Skin epidermis (tissue), 12 donors: ENCODE measurements at regions not wholly inside any gene's neighbourhood (a gene's known extent, or its start where the extent isn't known, plus 50 kb on each side); places are given as distances from the start of the nearest gene placed in this dataset.
"Not testable (repeated sequence)": the region's sequence is repeated elsewhere in the genome, so short reads cannot be mapped to it uniquely, and the experiment has no call there.

Experiments used
- H3K27ac ChIP-seq, 21 experiments: fragments of 200-600 bp; sonication (generic) in 11 of 21; one replicate each; pipeline ENCODE4 v1.5.0; 2020; ENCODE audit warnings: mild to moderate bottlenecking in 3 of 21, inconsistent platforms in 2 of 21, moderate library complexity in 2 of 21
- H3K4me3 ChIP-seq, 7 experiments: fragments of 200-600 bp; sonication (generic) in 2 of 7; one replicate each; pipeline ENCODE4 v1.5.0; 2020; ENCODE audit warnings: inconsistent platforms in 2 of 7, mild to moderate bottlenecking in 2 of 7, moderate library complexity in 1 of 7

DNA sequence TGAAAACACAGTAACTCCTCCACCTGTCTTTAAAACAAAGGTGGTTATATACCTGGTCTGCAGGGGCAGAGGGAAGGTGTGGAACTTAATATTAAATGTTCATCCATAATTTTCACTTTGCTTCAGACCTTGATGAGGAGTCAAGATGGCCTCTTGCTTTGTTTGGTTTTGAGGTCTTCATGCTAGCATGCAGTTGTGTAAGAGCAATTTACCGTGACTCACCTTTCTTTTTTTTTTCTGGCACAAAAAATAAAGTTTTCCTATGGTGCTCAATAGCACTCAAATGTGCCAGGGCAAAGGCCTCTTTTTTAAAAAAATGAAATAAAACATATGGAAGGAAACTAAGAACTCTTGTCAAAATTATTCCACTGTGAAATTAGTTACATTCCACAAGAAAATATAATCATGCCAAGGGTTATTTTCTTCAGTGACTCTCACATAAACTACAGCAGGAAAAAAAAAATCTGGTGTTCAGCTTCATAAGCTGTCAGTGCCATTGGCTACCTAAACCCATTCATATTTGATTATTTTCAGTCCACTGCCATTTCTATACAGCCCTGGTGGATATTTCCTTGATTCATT, 128.2 kb downstream of the SLC7A11 start:
- Histone ChIP-seq H3K27ac (no peak overlapping the region), H3K4me3 (no peak overlapping the region)

DNA sequence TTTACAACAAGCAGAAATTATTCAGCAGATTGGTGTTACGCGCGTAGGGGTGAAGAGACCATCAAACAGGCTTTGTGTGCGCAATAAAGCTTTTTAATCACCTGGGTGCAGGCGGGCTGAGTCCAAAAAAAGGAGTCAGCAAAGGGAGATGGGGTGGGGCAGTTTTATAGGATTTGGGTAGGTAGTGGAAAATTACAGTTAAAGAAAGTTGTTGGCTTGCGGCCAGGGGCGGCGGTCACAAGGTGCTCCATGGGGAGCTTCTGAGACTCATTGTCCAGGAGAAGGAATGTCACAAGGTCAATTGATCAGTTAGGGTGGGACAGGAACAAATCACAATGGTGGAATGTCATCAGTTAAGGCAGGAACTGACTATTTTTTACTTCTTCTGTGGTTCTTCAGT, 129.3 kb downstream of the SLC7A11 start:
- not testable (repeated sequence) for H3K4me3 ChIP-seq, H3K27ac ChIP-seq

DNA sequence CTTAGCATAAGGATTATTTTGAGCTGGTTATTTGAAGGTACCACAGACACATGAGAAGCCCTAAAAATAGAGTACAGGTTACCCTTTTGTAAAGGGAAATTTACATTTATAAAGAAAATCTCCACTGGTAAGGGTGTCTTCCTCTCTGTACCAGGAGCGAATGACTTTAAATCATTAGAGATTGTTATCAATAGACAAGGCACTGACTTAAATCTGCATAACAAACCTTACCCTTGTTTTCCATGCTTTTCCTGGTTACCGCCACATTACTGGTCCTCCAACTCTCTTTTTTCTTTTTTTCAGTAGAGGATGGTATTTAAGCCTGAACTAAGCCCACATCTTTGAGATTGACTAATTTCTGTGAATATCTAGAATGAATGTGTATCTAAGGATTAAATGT, 129.8 kb downstream of the SLC7A11 start:
- Histone ChIP-seq H3K27ac (peak overlapping the region in 1 of 21 experiments; percentile 13), H3K4me3 (no peak overlapping the region)

DNA sequence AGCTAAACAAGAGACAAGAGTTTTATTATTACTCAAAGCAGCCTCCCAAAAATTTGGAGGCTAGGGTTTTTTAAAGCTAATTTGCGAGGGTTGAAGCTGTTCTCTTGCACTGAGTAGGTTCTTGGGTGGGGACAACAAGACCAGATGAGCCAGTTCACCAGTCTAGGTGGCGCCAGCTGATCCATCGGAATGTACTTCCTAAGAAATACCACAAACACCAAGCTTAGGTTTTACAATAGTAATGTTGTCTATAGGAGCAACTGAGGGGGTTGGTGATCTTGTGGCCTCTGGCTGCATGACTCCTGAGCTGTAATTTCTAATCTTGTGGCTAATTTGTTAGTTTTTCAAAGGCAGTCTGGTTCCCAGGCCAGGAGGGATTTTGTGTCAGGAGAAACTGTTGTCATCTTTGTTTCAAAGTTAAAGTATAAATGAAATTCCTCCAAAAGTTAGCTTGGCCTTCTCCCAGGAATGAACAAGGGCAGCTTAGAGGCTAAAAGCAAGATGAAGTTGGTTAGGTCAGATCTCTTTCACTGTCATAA, 130.6 kb downstream of the SLC7A11 start:
- no peak overlapping the region for H3K4me3 ChIP-seq
- peak overlapping the region in 2 of 21 experiments; percentile 11 to 13 for H3K27ac ChIP-seq

DNA sequence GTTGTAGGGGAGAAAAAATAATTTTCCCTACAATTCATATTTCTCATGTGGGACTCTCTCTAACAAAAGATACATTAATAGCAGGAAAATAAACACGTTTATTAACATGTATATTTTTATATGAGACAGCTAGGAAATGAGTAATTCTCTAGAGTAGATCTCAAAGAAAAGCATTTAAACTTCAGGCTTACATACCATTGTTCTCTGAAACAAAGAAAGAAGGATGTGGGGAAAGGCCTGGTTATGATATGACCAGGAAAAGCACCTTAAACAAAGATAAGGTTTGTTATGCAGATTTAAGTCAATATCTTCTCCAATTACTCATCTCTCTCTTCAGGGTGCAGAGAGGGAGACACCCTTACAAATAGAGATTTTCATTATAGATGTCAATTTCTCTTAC, 131.3 kb downstream of the SLC7A11 start:
- Histone ChIP-seq H3K27ac (peak overlapping the region in 2 of 21 experiments; percentile 11 to 13), H3K4me3 (no peak overlapping the region)

DNA sequence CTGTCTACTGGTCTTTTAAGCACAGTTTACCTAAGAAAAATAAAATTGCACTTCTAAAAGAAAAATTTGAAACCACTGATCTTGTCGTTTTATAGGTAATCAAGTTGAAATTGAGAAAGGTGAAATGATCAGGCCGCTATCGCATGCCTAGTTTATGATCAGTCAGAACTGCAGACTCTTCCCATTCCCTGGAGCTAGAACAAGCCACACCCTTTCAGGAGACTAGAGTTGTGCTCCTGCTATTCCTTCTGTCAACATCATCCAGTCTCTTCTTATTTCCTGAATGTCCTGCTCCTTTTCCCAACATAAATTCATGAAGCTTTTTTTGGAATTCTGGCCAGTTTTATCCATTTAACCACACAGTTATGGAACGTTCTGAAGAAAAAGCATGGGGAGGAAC, 135.1 kb downstream of the SLC7A11 start:
- no peak overlapping the region for H3K27ac ChIP-seq

DNA sequence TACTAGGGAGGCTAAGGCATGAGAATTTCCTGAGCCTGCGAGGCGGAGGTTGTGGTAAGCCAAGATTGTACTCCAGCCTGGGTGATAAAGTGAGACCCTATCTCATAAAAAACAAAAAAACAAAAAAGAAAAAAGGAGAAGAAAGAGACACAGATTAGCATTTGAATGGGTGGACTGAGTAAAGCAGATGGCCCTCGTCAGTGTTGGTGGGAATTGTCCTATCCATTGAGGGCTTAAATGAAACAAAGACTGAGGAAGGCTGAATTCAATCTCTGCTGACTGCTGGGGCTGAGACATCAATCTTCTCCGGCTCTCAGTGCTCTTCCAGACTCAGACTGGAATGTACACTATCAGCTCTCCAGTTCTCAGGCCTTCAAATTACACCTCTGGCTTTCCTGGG, 136.8 kb downstream of the SLC7A11 start:
- Histone ChIP-seq H3K4me3 (no peak overlapping the region), H3K27ac (no peak overlapping the region)

More for the DNA sequence above, 135.1 kb downstream of the SLC7A11 start:
- H3K4me3 ChIP-seq: no peak overlapping the region

DNA sequence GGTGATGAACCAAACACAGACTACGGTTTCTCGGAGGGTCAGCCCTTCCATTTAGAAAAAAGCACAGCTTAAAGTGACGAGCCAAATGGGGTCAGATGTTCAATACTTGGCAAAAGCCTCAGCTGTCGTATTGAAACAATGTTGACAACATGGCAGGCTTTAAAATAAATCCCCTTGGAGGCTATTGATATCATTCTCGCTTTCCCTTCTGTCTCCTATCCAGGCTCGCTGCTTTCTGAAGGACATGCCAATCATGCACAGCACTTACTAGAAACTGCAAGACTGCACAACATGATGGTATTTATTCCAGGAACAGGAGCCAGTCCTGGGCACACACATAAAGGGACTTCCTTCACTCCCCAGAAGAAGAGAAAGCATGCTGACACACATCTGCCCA, 137.9 kb downstream of the SLC7A11 start:
- Histone ChIP-seq H3K27ac (peak overlapping the region in 1 of 21 experiments; percentile 31), H3K4me3 (no peak overlapping the region)

DNA sequence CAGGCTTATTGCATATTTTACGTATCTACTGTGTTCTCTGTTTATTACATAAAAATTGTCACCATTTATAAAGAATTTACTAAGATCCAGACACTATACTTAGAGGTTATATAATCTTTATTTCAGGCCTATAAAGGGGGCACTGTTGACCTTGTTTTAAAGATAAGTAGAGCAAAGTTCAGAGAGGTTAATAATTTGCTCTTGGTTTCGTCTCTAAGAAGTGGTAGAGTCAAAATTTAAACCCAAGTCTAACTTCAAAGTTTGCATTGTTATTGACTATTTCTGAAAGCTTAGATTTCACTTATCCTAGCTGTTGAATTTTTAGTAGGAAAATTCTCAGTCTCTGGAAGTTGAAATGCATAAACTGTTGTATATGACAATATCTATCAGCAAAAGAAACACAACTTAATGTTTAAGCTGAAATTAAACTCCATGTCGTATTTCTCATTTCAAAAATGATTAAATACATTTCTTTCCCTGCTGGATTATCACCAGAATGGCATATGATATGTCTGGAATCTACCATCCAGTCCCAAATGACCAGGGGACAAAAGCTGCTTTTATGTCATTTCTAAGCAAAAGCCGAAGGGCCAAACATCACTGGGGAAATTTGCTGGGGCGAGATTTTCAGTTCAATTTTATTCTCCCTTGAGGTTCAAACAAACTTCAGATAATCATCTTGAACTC, 138.4 kb downstream of the SLC7A11 start:
- Histone ChIP-seq H3K27ac (no peak overlapping the region), H3K4me3 (no peak overlapping the region)

DNA sequence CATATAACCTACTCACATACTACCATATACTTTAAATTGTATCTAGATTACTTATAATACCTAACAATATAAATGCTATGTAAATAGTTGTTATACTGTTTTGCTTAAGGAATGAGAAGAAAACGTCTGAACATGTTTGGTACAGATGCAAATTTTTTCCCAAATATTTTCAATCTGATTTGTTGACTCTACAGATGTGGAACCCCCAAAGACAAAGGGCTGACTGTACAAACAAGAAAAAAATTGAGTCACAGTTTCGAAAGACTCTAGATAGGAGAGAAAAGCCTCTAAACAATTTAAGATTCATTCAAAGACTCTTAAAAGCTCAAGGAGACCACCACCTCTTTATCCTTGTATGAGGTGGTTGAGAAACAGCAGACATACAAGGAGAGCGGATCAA, 142.8 kb downstream of the SLC7A11 start:
- Histone ChIP-seq H3K27ac (no peak overlapping the region), H3K4me3 (no peak overlapping the region)

DNA sequence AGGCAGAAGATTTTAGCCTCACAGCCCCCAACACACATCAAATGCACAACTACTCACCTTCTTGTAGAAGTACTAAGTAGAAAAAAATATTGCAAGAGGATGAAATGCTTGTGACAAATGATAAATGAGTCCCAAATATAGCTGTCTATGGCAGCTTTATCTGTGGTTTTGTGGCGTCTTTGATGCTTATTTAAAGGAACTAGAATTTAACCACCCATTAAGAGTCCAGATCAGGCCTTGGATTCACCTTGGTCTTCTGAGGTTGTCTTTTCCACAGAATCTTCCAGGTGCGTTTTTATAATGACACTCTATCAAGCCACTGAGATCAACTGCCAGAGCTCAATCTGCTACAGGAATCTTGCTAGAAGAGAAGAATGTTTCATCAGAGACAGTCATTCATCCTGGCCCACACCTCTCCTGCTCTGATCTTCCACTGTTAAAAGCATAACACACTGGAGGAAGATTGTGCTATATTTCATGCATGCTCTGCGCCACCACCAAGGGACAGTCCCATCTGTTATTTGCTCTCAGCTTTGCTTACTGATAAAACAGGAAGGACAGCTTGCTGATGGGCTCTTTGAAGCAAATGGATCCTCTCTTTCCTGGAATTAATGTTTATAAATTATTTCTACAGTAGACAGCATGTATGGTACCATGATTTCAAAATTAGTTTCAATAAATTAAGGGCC, 144.1 kb downstream of the SLC7A11 start:
- Histone ChIP-seq H3K27ac (no peak overlapping the region), H3K4me3 (no peak overlapping the region)

DNA sequence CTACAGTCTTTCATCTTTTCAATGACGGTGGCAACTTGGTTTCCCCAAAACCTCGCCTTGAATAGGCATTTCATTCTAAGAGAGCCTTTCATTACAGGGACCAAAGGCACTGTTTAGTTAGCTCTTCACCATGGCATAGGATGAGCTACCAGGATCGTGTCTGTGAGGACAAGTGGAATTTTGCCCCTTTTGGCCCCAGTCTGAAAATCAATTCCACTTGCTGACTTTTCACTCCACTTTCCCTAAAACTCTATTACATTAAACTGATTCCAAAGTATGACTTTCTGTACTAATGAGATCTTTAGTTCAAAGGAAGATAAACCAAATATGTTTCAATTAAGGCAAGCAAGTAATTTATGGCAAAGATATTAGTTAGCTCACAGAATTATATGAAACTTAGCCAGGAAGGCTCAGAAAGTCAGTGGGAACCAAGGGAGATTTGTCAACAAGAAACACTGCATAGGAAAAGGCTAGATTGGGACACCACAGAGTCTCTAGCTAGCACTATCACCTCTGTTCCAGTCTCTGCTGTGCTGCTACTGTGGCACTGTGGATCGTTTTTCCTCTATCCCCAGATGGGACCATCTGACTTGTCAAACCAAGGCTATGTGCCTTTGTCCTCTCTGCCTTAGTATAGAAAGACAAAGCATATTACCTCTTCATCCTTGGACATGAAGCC, 145.6 kb downstream of the SLC7A11 start:
- H3K27ac ChIP-seq: no peak overlapping the region
- H3K4me3 ChIP-seq: no peak overlapping the region

DNA sequence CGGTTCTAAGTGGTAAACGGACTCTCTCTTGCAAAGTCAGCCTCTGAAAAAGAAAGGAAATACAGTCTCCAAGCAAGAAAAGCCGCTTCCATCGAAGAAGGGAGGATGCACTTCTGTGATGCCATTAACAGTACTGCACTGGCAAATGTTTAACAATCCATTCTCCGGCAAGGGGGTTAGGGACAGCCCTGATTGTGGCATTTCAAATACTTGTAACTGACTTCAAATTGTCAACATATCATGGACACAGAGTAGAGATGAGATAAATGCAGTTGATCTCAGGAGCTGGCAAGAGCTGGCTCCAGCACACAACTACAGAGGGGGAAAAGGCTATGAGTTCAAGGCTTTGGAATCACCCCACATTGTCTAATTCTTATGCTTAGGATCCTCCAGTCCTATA, 146.8 kb downstream of the SLC7A11 start:
- Histone ChIP-seq H3K27ac (no peak overlapping the region), H3K4me3 (no peak overlapping the region)

DNA sequence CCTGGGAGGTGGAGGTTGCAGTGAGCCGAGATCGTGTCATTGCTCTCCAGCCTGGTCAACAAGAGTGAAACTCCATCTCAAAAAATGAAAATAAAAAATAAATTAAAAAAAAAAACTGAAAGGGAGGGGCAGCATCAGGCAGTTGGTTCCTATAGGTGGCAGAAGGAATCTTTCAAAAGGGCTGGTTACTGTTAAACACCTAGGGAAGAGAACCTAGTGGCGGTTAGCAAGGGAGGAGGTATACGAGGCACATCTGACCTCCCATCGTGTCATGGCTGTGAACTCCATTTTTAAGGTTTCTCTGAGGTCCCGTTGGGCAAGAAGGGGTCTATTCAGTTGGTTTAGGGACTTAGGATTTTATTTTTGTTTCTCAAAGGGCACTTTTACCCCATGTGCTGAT, 150.1 kb downstream of the SLC7A11 start:
- Histone ChIP-seq H3K27ac (no peak overlapping the region), H3K4me3 (no peak overlapping the region)

DNA sequence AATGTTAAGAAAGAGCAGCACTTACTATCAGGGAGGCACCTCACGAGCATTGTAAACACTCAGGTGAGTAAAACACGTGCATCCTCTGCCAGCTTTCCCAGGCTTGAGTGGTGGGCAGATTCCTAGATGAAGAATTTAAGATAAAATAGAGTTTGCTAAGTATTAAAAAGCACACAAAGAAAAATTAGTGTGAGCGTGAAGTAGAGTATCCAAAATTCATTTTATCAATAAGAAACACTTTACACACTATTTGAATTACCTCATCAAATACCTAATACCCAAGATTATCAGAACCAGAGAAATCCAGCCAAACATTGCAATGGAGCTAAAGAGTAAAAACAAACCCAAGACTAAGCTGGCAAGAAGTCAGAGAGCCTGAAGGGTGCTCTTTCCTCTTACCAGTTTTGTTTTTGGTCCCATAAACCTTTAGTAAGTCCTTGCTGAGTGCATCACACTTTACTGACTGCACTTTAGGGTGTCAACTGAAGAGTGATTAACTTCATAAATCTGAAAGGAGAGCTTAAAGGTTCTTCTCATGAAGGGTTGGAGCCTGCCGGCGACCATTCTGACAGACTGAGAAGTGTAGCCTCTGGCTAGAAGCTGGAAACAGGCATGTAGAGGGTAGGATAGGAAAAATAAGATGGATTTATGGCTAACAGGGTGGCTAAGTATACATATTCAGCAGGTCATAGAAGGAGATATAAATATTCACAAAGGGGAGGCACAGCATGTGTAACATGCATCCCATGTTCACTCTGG, 151.1 kb downstream of the SLC7A11 start:
- Histone ChIP-seq H3K27ac (no peak overlapping the region), H3K4me3 (no peak overlapping the region)

DNA sequence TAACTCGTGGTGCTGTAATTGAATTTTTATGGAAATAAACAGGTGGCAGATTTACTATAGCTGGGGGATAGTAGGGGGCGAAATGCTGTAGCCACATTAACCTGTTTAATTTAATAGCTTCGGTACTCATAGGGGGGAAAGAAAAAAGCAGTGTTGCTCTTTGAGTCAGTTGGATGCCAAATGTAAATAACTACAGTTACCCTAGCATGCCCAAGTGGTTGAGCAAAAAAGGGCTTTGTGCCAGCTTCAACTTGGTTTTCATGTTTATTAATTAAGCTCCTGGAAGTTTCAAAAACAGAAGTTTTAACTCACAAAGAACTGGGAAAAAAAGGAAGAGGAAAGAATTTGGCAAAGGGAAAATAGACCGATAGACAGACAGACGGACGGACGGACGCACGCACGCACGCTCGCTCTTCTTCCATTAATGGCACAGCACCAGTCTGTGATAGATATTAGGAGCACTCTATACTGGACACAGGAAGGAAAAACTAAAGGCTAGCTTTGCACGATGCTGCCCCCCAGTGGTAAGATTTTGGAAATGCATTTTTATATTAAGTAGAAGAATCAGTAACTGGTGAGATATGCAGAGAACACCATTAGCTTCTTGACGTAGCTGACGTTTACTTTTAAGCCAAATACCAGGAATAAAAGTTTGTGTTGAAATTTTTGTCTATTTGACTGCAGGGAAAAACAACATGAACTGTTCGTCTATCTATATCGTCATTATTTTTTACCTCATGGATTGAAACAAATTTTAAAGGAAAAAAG, 151.8 kb downstream of the SLC7A11 start:
- no peak overlapping the region for H3K27ac ChIP-seq
- no peak overlapping the region for H3K4me3 ChIP-seq

DNA sequence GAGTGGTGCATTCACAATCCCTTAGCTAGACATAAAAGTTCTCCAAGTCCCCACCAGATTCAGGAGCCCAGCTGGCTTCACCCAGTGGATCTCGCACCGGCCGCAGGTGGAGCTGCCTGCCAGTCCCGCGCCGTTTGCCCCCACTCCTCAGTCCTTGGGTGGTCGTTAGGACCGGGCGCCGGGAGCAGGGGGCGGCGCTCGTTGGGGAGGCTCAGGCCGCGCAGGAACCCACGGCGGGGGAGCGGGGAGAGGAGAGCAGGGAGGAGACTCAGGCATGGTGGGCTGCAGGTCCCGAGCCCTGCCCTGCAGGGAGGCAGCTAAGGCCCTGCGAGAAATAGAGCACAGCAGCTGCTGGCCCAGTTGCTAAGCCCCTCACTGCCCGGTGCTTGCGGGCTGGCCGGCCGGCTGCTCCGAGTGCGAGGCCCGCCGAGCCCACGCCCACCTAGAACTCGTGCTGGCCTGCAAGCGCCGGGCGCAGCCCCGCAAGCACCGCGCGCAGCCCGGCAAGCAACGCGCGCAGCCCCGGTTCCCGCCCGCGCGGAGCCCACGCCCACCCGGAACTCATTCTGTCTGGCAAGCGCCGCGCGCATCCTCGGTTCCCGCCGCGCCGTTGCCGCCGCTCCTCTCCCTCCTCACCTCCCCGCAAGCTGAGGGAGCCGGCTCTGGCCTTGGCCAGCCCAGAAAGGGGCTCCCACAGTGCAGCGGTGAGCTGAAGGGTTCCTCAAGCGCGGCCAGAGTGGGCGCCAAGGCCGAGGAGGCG, 153.5 kb downstream of the SLC7A11 start:
- Histone ChIP-seq H3K4me3 (no peak overlapping the region), H3K27ac (no peak overlapping the region)

DNA sequence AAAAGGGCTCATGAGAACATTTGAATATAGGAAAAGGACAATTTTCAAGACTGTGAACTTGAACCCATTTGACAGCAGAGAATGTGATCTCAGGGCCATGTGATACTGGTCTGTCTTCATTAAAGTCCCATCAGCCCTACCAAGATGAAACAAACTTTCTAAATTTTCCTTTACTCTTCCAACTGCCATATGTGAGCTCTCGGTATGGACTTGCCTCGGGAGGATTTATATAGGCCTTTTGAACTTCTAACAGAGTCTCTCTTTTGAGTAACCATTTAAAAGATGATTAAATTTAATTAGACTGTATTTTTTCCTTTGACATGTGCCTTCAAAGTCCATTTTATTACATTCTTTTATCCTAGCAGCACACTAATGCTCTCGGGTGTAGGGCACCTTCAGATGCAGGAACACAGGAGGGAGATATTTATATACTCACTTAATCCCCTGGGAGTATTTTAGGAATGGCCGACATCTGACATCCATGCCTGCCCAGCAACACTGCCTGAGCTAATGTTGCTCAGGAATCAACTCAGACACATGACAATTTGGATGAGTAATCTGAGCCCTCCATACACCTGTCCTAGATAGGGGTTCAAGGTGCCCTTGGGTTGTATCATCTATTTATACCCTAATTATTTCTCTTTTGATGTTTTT, 155.0 kb downstream of the SLC7A11 start:
- no peak overlapping the region for H3K27ac ChIP-seq
- no peak overlapping the region for H3K4me3 ChIP-seq
